PFSK-1 (cell line): ENCODE measurements at regions not wholly inside any gene's neighbourhood (a gene's known extent, or its start where the extent isn't known, plus 50 kb on each side); places are given as distances from the start of the nearest gene placed in this dataset.

Source experiments
- POLR2AphosphoS5 ChIP-seq: IDR thresholded peaks from 2 replicates; pipeline ENCODE4 v1.6.1; 2012; ENCODE audit warnings: low read depth, mild to moderate bottlenecking, control low read depth, low read length, moderate library complexity
- TF ChIP-seq, protein P1 (sequence below), 2 experiments: IDR thresholded peaks; 2 replicates each; pipeline versions ENCODE4 v1.6.1 to v1.8.0; 2011 to 2012; ENCODE audit warnings: low read depth in 2 of 2, low read length in 2 of 2, control low read depth in 1 of 2, inconsistent platforms in 1 of 2, mild to moderate bottlenecking in 1 of 2, moderate library complexity in 1 of 2; ENCODE audit not compliant: insufficient read depth in 1 of 2

DNA sequence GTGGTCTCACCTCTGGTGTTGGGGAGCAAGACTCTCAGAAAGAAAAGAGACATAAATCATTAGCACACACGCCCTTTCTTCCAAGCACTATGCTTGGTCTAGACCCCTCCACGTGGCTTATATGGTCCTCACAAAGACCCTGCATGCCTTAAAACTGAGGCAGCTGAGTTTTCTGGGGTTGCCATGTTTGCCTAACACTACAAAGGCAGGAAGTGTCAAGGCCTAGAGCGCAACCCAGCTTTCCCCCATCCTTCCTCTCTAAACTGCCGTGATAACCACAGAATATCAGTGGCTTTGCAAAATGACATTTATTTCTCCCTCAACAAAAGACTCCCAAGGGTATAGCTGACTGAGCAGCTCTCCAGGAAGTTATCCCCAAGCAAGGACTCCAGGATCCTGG, 146.5 kb upstream of the TOP1 start:
- no peak for TF ChIP-seq POLR2AphosphoS5
- TF ChIP-seq, protein P1, sequence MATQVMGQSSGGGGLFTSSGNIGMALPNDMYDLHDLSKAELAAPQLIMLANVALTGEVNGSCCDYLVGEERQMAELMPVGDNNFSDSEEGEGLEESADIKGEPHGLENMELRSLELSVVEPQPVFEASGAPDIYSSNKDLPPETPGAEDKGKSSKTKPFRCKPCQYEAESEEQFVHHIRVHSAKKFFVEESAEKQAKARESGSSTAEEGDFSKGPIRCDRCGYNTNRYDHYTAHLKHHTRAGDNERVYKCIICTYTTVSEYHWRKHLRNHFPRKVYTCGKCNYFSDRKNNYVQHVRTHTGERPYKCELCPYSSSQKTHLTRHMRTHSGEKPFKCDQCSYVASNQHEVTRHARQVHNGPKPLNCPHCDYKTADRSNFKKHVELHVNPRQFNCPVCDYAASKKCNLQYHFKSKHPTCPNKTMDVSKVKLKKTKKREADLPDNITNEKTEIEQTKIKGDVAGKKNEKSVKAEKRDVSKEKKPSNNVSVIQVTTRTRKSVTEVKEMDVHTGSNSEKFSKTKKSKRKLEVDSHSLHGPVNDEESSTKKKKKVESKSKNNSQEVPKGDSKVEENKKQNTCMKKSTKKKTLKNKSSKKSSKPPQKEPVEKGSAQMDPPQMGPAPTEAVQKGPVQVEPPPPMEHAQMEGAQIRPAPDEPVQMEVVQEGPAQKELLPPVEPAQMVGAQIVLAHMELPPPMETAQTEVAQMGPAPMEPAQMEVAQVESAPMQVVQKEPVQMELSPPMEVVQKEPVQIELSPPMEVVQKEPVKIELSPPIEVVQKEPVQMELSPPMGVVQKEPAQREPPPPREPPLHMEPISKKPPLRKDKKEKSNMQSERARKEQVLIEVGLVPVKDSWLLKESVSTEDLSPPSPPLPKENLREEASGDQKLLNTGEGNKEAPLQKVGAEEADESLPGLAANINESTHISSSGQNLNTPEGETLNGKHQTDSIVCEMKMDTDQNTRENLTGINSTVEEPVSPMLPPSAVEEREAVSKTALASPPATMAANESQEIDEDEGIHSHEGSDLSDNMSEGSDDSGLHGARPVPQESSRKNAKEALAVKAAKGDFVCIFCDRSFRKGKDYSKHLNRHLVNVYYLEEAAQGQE (IDR thresholded peaks at IDR 0.05; ENCODE audit: insufficient read depth in 1 of 2, low read depth in 2 of 2, low read length in 2 of 2), result no peak
